Neutrophil (primary cell): ENCODE measurements at regions not wholly inside any gene's neighbourhood (a gene's known extent, or its start where the extent isn't known, plus 50 kb on each side); places are given as distances from the start of the nearest gene placed in this dataset.

ENCODE experiments used
- H3K27ac ChIP-seq: fragments of 200-600 bp; sonication (generic); 2 replicates; pipeline ENCODE4 v1.5.1; 2016; ENCODE audit warnings: mild to moderate bottlenecking, moderate library complexity
- H3K27me3 ChIP-seq: fragments of 200-600 bp; sonication (generic); 2 replicates; pipeline ENCODE4 v1.6.0; 2016; ENCODE audit warnings: mild to moderate bottlenecking
- H3K36me3 ChIP-seq: fragments of 200-600 bp; sonication (generic); 2 replicates; pipeline ENCODE4 v1.5.1; 2017
- H3K4me1 ChIP-seq, 2 experiments: fragments of 200-600 bp in 1 of 2; sonication (generic) in 1 of 2; 1 replicate in 1 of 2; 2 replicates in 1 of 2; pipeline versions ENCODE4 v1.5.1 to v1.6.1; 2013 to 2016; ENCODE audit warnings: low read depth in 1 of 2, low read length in 1 of 2, mild to moderate bottlenecking in 1 of 2, moderate library complexity in 1 of 2; ENCODE audit not compliant: control insufficient read depth in 1 of 2, insufficient read depth in 1 of 2
- H3K4me3 ChIP-seq, 2 experiments: fragments of 200-600 bp in 1 of 2; sonication (generic) in 1 of 2; 1 replicate in 1 of 2; 2 replicates in 1 of 2; pipeline ENCODE4 v1.5.1; 2013 to 2016; ENCODE audit warnings: low read depth in 1 of 2, low read length in 1 of 2, mild to moderate bottlenecking in 1 of 2, moderate library complexity in 1 of 2
- H3K9me3 ChIP-seq: fragments of 200-600 bp; sonication (generic); 2 replicates; pipeline ENCODE4 v1.5.1; 2016
- CTCF ChIP-seq: fragments of 200-600 bp; sonication (generic); IDR thresholded peaks from 2 replicates; pipeline ENCODE4 v1.5.1; 2016; ENCODE audit warnings: antibody characterized with exemption

- Histone ChIP-seq H3K36me3 (no peaks in the 10 kb centered on the region), H3K27ac (no peak overlapping the region), H3K9me3 (no peaks in the 10 kb centered on the region), H3K4me1 (no peaks in the 10 kb centered on the region), H3K4me3 (no peak overlapping the region), H3K27me3 (no peaks in the 10 kb centered on the region)
- no peak for TF ChIP-seq CTCF
Observed at GRCh38 chr1:218812360-218812759, 361.3 kb upstream of the LYPLAL1 start.

GRCh38 chr1:218813237-218813636, 360.4 kb upstream of the LYPLAL1 start:
- Histone ChIP-seq H3K9me3 (no peaks in the 10 kb centered on the region), H3K27ac (no peak overlapping the region), H3K4me3 (no peak overlapping the region), H3K4me1 (no peaks in the 10 kb centered on the region), H3K27me3 (no peaks in the 10 kb centered on the region), H3K36me3 (no peaks in the 10 kb centered on the region)
- TF ChIP-seq CTCF: no peak

- H3K9me3 ChIP-seq: no peaks in the 10 kb centered on the region
- H3K4me3 ChIP-seq: no peak overlapping the region
- H3K4me1 ChIP-seq: no peaks in the 10 kb centered on the region
- H3K36me3 ChIP-seq: no peaks in the 10 kb centered on the region
- no peak overlapping the region for H3K27ac ChIP-seq
- TF ChIP-seq CTCF: no peak
- no peaks in the 10 kb centered on the region for H3K27me3 ChIP-seq
Observed at GRCh38 chr1:218815076-218815475, 358.6 kb upstream of the LYPLAL1 start.

GRCh38 chr1:218817071-218817470, 356.6 kb upstream of the LYPLAL1 start:
- TF ChIP-seq CTCF: no peak
- no peaks in the 10 kb centered on the region for H3K27me3 ChIP-seq
- no peaks in the 10 kb centered on the region for H3K4me1 ChIP-seq
- H3K36me3 ChIP-seq: no peaks in the 10 kb centered on the region
- H3K4me3 ChIP-seq: no peak overlapping the region
- no peaks in the 10 kb centered on the region for H3K9me3 ChIP-seq
- H3K27ac ChIP-seq: no peak overlapping the region

- no peaks in the 10 kb centered on the region for H3K9me3 ChIP-seq
- H3K27me3 ChIP-seq: no peaks in the 10 kb centered on the region
- no peak for TF ChIP-seq CTCF
- no peak overlapping the region for H3K4me3 ChIP-seq
- H3K4me1 ChIP-seq: no peaks in the 10 kb centered on the region
- H3K36me3 ChIP-seq: no peaks in the 10 kb centered on the region
- no peak overlapping the region for H3K27ac ChIP-seq
Observed at GRCh38 chr1:218817691-218818465, 355.8 kb upstream of the LYPLAL1 start.
